Effector memory CD8-positive, alpha-beta T cell (primary cell): ENCODE measurements at regions not wholly inside any gene's neighbourhood (a gene's known extent, or its start where the extent isn't known, plus 50 kb on each side); places are given as distances from the start of the nearest gene placed in this dataset.

Experiments used
- ATAC-seq: fragments of 150-1000 bp; cut with Tn5 transposase; replicated peaks from 2 replicates; pipeline ENCODE4 v1.10.0; 2021; ENCODE audit warnings: mild to moderate bottlenecking, moderate library complexity
- DNase-seq, 3 experiments: peaks; one replicate each; pipeline ENCODE4 v3.0.0; 2021
- H3K27ac Mint-ChIP-seq, 2 donors: one replicate each; pipeline ENCODE4 v1.8.0; 2022; ENCODE audit warnings: mild to moderate bottlenecking in 2 of 2, mixed read lengths in 2 of 2, moderate library complexity in 2 of 2
- H3K27me3 Mint-ChIP-seq, 2 donors: one replicate each; pipeline ENCODE4 v1.8.0; 2022; ENCODE audit warnings: mixed read lengths in 2 of 2
- H3K36me3 Mint-ChIP-seq: one replicate; pipeline ENCODE4 v1.8.0; 2022; ENCODE audit warnings: mild to moderate bottlenecking, moderate library complexity, mixed read lengths; ENCODE audit not compliant: insufficient read depth
- H3K4me1 Mint-ChIP-seq, 2 donors: one replicate each; pipeline ENCODE4 v1.8.0; 2022; ENCODE audit warnings: low read depth in 2 of 2, mixed read lengths in 2 of 2
- H3K4me3 Mint-ChIP-seq, 2 donors: one replicate each; pipeline ENCODE4 v1.8.0; 2022; ENCODE audit warnings: mild to moderate bottlenecking in 2 of 2, mixed read lengths in 2 of 2, moderate library complexity in 2 of 2
- H3K9me3 Mint-ChIP-seq, 2 donors: one replicate each; pipeline ENCODE4 v1.8.0; 2022; ENCODE audit warnings: mixed read lengths in 2 of 2

DNA sequence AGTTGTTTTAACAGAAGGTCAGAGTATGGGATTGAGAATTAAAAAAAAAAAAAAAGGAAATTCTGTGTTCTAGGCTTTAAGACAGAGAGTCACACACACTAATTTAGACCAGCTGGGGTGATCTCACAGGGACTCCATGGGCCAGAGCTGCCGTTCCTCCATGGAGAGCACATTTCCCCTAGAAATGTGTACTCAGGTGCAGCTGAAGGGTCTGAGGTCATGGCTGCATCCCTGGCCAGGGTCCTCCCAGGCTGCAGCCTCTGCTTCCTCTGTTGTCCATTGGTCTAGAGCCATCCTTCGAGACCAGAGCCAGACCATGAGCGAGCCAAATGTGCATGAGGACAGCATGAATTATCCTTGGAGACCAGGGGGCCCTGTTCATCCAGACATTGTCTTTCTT is 190.1 kb upstream of the TNP1 start:
- H3K4me1 Mint-ChIP-seq = no peaks in the 10 kb centered on the region
- no peaks in the 10 kb centered on the region for H3K9me3 Mint-ChIP-seq
- no peak overlapping the region for H3K27ac Mint-ChIP-seq
- peaks cover 13 to 25% of the 10 kb centered on the region in 2 donors for H3K27me3 Mint-ChIP-seq
- no peaks in the 10 kb centered on the region for H3K36me3 Mint-ChIP-seq
- ATAC-seq (no peak), DNase-seq (no peak)
- H3K4me3 Mint-ChIP-seq = no peak overlapping the region

DNA sequence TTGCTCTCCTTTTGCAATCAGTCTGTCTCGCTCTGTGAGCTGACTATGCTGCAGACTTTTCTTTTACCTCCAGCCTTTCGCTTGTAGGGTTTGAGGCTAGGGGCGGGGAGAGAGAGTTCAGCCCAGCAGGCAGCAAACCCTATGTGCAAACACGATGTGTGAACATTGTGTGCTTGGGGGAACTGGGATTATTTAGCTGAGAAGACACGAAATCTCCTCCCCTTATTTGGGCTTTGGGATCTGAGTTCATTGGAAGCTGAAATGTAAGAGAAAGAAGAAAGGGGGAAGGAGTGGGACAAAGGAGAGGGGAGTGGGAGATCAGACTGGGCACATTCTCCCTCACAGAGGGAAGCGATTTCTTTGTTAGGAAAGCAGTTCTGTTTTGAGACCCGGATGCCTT is 189.6 kb upstream of the TNP1 start:
- H3K9me3 Mint-ChIP-seq = no peaks in the 10 kb centered on the region
- ATAC-seq = no peak
- DNase-seq = no peak
- H3K4me3 Mint-ChIP-seq = no peak overlapping the region
- H3K27ac Mint-ChIP-seq = no peak overlapping the region
- H3K36me3 Mint-ChIP-seq = no peaks in the 10 kb centered on the region
- H3K27me3 Mint-ChIP-seq = peaks cover 13 to 25% of the 10 kb centered on the region in 2 donors
- no peaks in the 10 kb centered on the region for H3K4me1 Mint-ChIP-seq

DNA sequence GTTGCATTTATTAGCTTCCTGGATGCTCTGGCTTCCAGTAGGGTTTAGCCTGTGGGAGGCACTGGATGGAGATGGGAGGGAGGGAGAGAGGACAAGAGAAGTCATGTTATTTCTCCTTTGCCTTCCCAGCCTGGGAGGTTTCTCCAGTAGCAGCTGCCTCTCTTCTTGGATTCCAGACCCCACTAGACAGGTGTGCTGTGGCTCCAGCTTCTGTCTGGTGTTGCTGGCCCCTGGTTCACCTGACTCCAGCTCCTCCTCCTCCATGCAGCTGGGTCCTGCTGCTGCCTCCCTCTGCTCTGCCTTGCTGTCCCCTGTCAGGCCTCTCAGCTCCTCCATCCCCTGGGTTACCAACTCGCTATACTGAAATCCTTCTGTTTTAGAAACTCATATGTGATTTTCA is 188.9 kb upstream of the TNP1 start:
- H3K9me3 Mint-ChIP-seq = no peaks in the 10 kb centered on the region
- H3K27me3 Mint-ChIP-seq = peaks cover 13 to 22% of the 10 kb centered on the region in 2 donors
- ATAC-seq (no peak), DNase-seq (no peak)
- H3K36me3 Mint-ChIP-seq = no peaks in the 10 kb centered on the region
- no peaks in the 10 kb centered on the region for H3K4me1 Mint-ChIP-seq
- no peak overlapping the region for H3K4me3 Mint-ChIP-seq
- no peak overlapping the region for H3K27ac Mint-ChIP-seq

DNA sequence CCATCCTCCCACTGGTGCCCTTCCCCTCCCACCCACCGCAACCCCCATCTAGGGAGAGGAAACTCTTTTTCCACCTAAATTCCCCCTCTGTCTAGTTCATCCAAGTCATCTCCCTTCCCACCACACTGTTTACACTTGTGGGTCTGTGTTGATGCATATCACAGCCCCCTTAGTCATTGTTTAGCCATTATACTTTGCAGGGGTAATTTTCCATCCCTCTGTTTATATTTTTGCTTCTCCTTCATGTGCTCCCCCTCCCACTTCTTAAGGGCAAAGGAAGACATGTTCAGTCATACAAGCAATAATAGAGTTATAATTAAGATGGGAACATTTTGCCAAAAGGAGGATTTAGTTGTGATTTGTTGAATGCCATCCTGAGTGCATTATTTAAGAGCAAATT is 187.8 kb upstream of the TNP1 start:
- Mint-ChIP-seq H3K9me3 (no peaks in the 10 kb centered on the region), H3K4me3 (no peak overlapping the region), H3K4me1 (no peaks in the 10 kb centered on the region), H3K36me3 (no peaks in the 10 kb centered on the region), H3K27ac (no peak overlapping the region), H3K27me3 (peaks cover 13 to 15% of the 10 kb centered on the region in 2 donors)
- ATAC-seq = no peak
- DNase-seq = no peak

DNA sequence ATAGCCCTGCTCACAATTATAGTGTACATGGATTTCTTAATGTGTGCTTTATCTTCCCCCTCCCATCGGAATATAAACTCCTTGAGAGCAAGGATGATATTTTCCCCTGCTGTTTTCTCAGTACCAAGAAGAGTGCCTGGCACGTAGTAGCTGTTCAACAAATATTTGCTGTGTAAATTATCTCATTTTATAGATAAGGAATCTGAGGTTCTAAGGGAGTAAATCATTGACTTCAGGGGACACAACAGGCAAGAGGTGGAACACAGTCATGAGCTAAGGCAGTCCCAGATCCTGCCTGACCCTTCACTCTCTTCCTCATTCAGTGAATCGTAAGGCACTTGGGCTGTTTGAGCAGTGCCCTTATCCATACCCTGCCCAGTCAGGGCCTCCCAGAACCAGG is 187.3 kb upstream of the TNP1 start:
- Mint-ChIP-seq H3K4me1 (no peaks in the 10 kb centered on the region), H3K36me3 (no peaks in the 10 kb centered on the region), H3K9me3 (peaks cover 0 to under 1% of the 10 kb centered on the region in 2 donors), H3K4me3 (no peak overlapping the region), H3K27me3 (peaks cover 11 to 13% of the 10 kb centered on the region in 2 donors), H3K27ac (no peak overlapping the region)
- DNase-seq (no peak), ATAC-seq (no peak)

DNA sequence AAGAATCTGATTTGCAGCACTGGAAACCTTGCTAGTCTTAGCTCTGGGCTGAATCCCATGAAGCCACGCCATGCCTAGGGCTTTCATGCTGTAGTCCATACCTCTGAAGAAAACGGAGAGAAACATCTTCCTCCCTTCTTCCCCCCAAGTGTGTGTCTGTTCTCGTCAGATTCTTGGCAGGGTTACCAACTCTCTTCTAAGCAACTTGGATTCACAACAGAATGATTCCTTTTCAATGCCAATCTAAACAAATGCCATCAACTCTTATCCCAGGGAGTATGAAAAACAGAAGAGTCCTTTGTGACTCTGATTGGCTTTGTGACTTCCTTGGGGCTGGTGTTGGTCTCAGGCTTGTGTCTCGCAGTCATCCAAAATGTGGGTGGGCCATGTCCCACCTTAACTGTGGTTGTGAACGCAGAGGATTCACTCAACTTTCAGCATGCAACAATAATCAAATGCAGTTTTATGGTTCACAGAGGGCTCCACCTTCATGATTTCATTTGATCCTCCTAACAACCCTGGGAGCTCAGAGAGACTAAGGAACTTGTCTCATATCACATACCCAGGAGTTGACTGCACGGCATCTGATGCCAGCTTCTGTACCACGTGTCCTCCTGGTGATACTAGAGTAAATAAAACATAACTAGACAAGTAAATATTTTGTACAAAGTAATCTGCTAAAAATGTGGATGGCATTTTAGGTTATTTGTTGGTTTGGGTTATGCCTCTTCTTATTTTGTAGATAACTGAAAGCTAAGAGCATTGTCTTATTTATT is 186.0 kb upstream of the TNP1 start:
- no peak overlapping the region for H3K4me3 Mint-ChIP-seq
- peaks cover 0 to 7% of the 10 kb centered on the region in 2 donors for H3K9me3 Mint-ChIP-seq
- H3K4me1 Mint-ChIP-seq = no peaks in the 10 kb centered on the region
- H3K27ac Mint-ChIP-seq = no peak overlapping the region
- H3K27me3 Mint-ChIP-seq = peaks cover 11 to 13% of the 10 kb centered on the region in 2 donors
- DNase-seq = no peak
- no peaks in the 10 kb centered on the region for H3K36me3 Mint-ChIP-seq
- ATAC-seq = no peak

DNA sequence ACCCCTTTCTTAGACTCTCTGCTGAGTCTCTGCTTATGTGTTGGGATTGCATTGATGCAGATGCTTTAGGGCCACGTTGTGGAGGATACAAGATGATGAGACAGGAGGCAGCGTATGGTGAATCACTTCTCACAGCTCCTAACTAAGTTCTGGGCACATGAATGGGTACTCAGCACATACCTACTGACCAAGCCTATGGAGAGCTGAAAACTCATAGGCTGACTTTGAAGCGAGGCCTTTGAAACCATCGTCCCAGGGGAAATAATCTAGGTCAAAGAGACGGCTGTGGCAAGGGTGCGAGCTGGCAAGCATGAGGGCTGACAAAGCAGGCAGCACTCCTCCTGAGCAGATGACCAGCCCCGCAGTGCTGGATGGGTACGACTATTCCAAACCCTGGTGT is 180.2 kb upstream of the TNP1 start:
- H3K4me3 Mint-ChIP-seq = no peak overlapping the region
- no peaks in the 10 kb centered on the region for H3K4me1 Mint-ChIP-seq
- H3K27ac Mint-ChIP-seq = no peak overlapping the region
- DNase-seq = no peak
- no peak for ATAC-seq
- peaks cover 0 to 9% of the 10 kb centered on the region in 2 donors for H3K27me3 Mint-ChIP-seq
- no peaks in the 10 kb centered on the region for H3K36me3 Mint-ChIP-seq
- peaks cover 0 to 7% of the 10 kb centered on the region in 2 donors for H3K9me3 Mint-ChIP-seq

DNA sequence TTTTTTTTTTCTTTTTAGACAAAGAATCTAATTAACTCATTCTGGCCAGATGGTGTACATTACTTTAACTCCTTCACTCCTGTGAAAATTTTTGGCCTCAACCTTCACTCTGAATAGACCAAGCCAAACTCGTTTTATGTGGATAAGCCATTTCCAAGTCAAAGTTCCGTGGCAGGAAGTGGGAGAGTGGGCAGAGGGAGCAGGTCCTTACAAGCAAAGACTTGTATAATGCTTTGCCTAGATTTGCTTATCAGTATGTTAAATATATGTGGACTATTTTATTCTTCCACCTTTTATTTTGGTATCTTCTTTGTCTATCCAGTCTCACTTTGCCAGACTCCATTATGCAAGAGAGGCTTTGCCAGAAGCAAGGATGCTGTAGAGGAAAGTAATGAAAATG is 178.1 kb upstream of the TNP1 start:
- no peak overlapping the region for H3K27ac Mint-ChIP-seq
- ATAC-seq (no peak), DNase-seq (no peak)
- no peak overlapping the region for H3K4me3 Mint-ChIP-seq
- peaks cover 3 to 7% of the 10 kb centered on the region in 2 donors for H3K9me3 Mint-ChIP-seq
- H3K4me1 Mint-ChIP-seq = no peaks in the 10 kb centered on the region
- H3K27me3 Mint-ChIP-seq = peaks cover 0 to 17% of the 10 kb centered on the region in 2 donors
- no peaks in the 10 kb centered on the region for H3K36me3 Mint-ChIP-seq

DNA sequence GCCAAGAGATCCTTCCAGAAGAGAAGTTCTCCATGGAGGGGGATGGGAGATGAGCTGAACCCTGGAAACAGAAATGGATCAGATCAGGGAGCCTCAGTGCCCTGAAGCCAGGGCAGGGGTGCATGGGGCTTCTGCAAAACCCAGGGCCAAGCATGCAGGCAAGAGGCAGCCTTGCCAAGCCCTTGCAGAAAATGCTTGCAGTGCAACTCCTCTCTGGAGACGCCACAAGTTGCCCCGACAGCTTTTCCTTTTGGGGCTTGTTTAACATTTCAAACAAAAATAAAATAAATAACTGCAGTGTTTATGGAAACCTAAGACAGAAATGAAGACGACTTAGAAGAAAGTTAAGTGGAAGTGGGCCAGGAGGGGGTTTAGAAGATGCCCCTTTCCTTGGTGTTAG is 177.5 kb upstream of the TNP1 start:
- H3K27me3 Mint-ChIP-seq = peaks cover 0 to 17% of the 10 kb centered on the region in 2 donors
- ATAC-seq = no peak
- no peaks in the 10 kb centered on the region for H3K4me1 Mint-ChIP-seq
- DNase-seq = no peak
- no peak overlapping the region for H3K4me3 Mint-ChIP-seq
- H3K9me3 Mint-ChIP-seq = peaks cover 3 to 7% of the 10 kb centered on the region in 2 donors
- H3K36me3 Mint-ChIP-seq = no peaks in the 10 kb centered on the region
- H3K27ac Mint-ChIP-seq = no peak overlapping the region

DNA sequence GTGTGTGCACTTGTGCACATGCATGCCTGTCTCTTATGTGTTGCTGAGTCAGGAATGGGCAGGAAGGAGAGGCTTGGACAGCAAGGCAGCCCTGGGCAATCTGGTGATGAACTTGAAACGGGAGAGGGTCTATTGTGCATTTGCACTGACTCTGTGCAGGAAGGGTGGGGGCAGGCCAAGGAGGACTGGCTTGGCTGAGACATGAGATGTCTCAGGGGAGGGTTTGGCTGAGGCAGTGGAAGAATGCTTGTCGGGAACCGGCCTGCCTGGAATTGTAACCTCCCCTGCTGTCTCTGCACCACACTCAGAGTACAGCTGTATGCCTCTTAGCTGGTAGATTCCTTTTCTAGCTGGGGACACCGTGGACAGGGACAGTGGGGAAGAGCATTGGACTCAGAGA is 176.1 kb upstream of the TNP1 start:
- Mint-ChIP-seq H3K27ac (no peak overlapping the region), H3K4me1 (no peaks in the 10 kb centered on the region), H3K27me3 (peaks cover 0 to 17% of the 10 kb centered on the region in 2 donors), H3K36me3 (no peaks in the 10 kb centered on the region), H3K9me3 (peaks cover 0 to 3% of the 10 kb centered on the region in 2 donors), H3K4me3 (no peak overlapping the region)
- ATAC-seq (no peak), DNase-seq (no peak)

DNA sequence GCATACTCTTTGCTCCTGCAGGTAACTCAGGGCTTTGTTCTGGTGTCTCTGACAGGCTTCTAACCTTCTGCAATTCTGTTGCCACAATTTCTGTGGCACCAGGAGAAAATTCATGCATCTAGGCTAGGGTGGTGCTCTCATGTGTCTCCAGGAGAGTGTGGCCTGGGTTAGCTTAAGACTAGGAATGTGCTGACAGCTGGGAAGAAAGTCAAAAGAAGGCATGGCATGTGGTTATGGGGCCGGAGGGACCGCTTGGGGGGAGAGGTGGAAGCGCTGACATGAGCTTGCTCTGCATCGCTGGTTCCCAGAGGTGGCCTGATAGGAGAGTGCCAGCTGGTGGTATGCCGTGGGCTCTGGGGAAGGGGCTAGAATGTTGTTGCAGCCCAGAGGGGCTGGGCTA is 173.3 kb upstream of the TNP1 start:
- Mint-ChIP-seq H3K9me3 (peaks cover 0 to 3% of the 10 kb centered on the region in 2 donors), H3K4me1 (no peaks in the 10 kb centered on the region), H3K4me3 (no peak overlapping the region), H3K27me3 (peaks cover 7 to 29% of the 10 kb centered on the region in 2 donors), H3K27ac (no peak overlapping the region), H3K36me3 (no peaks in the 10 kb centered on the region)
- no peak for DNase-seq
- no peak for ATAC-seq

DNA sequence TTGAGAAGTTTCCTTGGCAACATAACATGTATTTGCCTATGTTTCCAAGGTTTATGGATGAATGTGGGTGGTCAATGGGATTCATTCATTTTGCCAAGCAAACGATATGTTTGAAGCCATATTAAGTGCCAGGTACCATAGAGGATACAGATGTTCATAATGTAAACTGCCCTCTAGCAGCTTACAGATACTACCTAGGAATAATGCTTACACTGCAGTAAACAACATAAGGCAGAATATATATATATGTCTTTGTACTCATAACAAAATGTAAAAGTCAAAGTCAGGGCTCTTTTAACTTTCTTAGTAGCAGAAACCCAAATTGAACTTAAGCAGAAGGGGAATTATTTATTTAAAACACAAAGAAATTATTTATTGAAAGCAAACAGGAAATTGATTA is 171.6 kb upstream of the TNP1 start:
- Mint-ChIP-seq H3K4me3 (no peak overlapping the region), H3K27ac (no peak overlapping the region), H3K27me3 (peaks cover 7 to 29% of the 10 kb centered on the region in 2 donors), H3K9me3 (peaks cover 0 to 3% of the 10 kb centered on the region in 2 donors), H3K36me3 (no peaks in the 10 kb centered on the region), H3K4me1 (no peaks in the 10 kb centered on the region)
- ATAC-seq (no peak), DNase-seq (no peak)

DNA sequence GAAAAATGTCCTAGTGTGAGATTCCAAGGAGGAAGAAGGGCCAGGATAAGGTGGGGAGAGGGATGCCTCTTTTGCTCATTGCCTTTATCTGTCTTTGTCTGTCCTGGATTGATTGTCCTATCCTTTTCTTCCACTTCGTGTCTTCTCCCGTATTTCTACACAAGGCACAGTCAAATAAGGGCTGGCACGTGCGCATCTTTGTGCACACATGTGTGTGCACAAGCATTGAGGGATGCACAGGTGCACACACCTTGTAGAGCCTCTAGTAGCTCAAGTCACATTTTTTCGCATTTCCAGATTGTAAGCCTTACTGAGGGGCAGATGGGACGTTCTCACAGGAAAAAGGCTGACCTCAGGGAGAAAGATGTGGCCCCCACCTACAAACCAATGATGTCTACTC is 170.2 kb upstream of the TNP1 start:
- Mint-ChIP-seq H3K4me3 (no peak overlapping the region), H3K27me3 (peaks cover 7 to 19% of the 10 kb centered on the region in 2 donors), H3K9me3 (peaks cover 0 to 3% of the 10 kb centered on the region in 2 donors)

DNA sequence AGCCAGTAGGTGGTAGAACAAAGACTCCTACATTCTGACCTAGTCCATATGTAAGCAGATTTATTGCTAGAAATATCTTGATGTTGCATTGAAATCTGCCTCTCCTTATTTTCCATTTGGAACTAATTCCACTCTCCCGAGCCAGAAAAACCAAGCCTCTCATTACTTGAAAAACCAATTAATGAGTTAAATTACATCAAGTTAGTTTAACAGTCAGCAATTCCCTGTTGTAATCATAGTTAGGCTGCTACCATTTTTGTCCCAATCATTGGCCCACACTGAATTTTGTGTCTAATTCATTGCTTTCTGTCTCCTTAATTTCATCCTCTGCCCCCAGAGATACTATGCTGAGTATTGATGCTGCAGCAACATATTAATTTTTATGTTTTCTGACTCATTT is 168.3 kb upstream of the TNP1 start:
- H3K4me1 Mint-ChIP-seq = no peaks in the 10 kb centered on the region
- H3K27ac Mint-ChIP-seq = no peak overlapping the region
- peaks cover 0 to 8% of the 10 kb centered on the region in 2 donors for H3K9me3 Mint-ChIP-seq
- DNase-seq (no peak), ATAC-seq (no peak)
- H3K27me3 Mint-ChIP-seq = peaks cover 7 to 12% of the 10 kb centered on the region in 2 donors
- no peak overlapping the region for H3K4me3 Mint-ChIP-seq
- H3K36me3 Mint-ChIP-seq = no peaks in the 10 kb centered on the region

More for the DNA sequence above, 170.2 kb upstream of the TNP1 start:
- no peaks in the 10 kb centered on the region for H3K36me3 Mint-ChIP-seq
- no peaks in the 10 kb centered on the region for H3K4me1 Mint-ChIP-seq
- no peak for DNase-seq
- no peak for ATAC-seq
- H3K27ac Mint-ChIP-seq = no peak overlapping the region
